SK-N-MC (cell line): ENCODE measurements at regions not wholly inside any gene's neighbourhood (a gene's known extent, or its start where the extent isn't known, plus 50 kb on each side); places are given as distances from the start of the nearest gene placed in this dataset.
"Not testable (repeated sequence)": the region's sequence is repeated elsewhere in the genome, so short reads cannot be mapped to it uniquely, and the experiment has no call there.

Source experiments
- EZH2 ChIP-seq: fragments of 200-600 bp; sonication (generic); IDR thresholded peaks from one replicate; pipeline ENCODE4 v1.6.1; 2017; ENCODE audit warnings: antibody characterized with exemption
- POLR2AphosphoS5 ChIP-seq: IDR thresholded peaks from 2 replicates; pipeline ENCODE4 v1.6.1; 2012; ENCODE audit warnings: mild to moderate bottlenecking, low read depth, low read length, borderline replicate concordance

DNA sequence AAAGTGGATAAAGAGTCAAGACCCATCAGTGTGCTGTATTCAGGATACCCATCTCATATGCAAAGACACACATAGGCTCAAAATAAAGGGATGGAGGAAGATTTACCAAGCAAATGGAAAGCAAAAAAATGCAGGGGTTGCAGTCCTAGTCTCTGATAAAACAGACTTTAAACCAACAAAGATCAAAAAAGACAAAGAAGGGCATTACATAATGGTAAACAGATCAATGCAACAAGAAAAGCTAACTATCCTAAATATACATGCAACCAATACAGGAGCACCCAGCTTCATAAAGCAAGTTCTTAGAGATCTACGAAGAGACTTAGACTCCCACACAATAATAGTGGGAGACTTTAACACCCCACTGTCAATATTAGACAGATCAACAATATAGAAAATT lies 66.7 kb upstream of the LIPC start:
- not testable (repeated sequence) for TF ChIP-seq POLR2AphosphoS5, EZH2
